Calu3 (cell line): ENCODE measurements at regions not wholly inside any gene's neighbourhood (a gene's known extent, or its start where the extent isn't known, plus 50 kb on each side); places are given as distances from the start of the nearest gene placed in this dataset.

ENCODE experiments used
- BruUV-seq: library from RNA; stranded (reverse); fragments of 400-500 nt; replicated peaks from 2 replicates; lab custom pipeline; 2021; lab: Mats Ljungman, UMichigan
- CTCF ChIA-PET: fragments of 300-600 bp; sonication (Branson Sonifier 250); formaldehyde crosslinking; loops from one replicate; lab custom pipeline; 2022; ENCODE audit warnings: antibody characterized with exemption; lab: Charles Lee
- DNase-seq: peaks from one replicate; pipeline ENCODE4 v3.0.0; 2022
- H3K27ac Mint-ChIP-seq: one replicate; pipeline ENCODE4 v1.8.0; 2022; ENCODE audit warnings: mixed read lengths; ENCODE audit not compliant: unreplicated experiment
- H3K27me3 Mint-ChIP-seq: one replicate; pipeline ENCODE4 v1.8.0; 2022; ENCODE audit warnings: mixed read lengths; ENCODE audit not compliant: unreplicated experiment
- H3K36me3 Mint-ChIP-seq: one replicate; pipeline ENCODE4 v1.8.0; 2022; ENCODE audit warnings: mild to moderate bottlenecking, moderate library complexity, mixed read lengths; ENCODE audit not compliant: insufficient read depth, unreplicated experiment
- H3K4me1 Mint-ChIP-seq: one replicate; pipeline ENCODE4 v1.8.0; 2022; ENCODE audit warnings: mild to moderate bottlenecking, low read depth, mixed read lengths; ENCODE audit not compliant: unreplicated experiment
- H3K4me3 Mint-ChIP-seq: one replicate; pipeline ENCODE4 v1.8.0; 2022; ENCODE audit warnings: mild to moderate bottlenecking, low read depth, moderate library complexity, mixed read lengths; ENCODE audit not compliant: unreplicated experiment
- H3K9me3 Mint-ChIP-seq: one replicate; pipeline ENCODE4 v1.8.0; 2022; ENCODE audit warnings: low read depth, mixed read lengths; ENCODE audit not compliant: unreplicated experiment
- intact Hi-C: fragments of 100-400 bp; cut with micrococcal nuclease; formaldehyde crosslinking; loops from one replicate; pipeline ENCODE4 v1.10.0; 2022; ENCODE audit not compliant: unreplicated experiment
- TF ChIP-seq, protein P1 (sequence below): fragments of 200-600 bp; IDR thresholded peaks from one replicate; pipeline ENCODE4 v1.8.0; 2022; ENCODE audit warnings: antibody characterized with exemption; ENCODE audit not compliant: unreplicated experiment

- TF ChIP-seq, protein P1, sequence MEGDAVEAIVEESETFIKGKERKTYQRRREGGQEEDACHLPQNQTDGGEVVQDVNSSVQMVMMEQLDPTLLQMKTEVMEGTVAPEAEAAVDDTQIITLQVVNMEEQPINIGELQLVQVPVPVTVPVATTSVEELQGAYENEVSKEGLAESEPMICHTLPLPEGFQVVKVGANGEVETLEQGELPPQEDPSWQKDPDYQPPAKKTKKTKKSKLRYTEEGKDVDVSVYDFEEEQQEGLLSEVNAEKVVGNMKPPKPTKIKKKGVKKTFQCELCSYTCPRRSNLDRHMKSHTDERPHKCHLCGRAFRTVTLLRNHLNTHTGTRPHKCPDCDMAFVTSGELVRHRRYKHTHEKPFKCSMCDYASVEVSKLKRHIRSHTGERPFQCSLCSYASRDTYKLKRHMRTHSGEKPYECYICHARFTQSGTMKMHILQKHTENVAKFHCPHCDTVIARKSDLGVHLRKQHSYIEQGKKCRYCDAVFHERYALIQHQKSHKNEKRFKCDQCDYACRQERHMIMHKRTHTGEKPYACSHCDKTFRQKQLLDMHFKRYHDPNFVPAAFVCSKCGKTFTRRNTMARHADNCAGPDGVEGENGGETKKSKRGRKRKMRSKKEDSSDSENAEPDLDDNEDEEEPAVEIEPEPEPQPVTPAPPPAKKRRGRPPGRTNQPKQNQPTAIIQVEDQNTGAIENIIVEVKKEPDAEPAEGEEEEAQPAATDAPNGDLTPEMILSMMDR, result no peak
- no TSS peak for BruUV-seq
- no peak overlapping the region for H3K4me3 Mint-ChIP-seq
- no peaks in the 10 kb centered on the region for H3K27me3 Mint-ChIP-seq
- peaks cover 3% of the 10 kb centered on the region for H3K4me1 Mint-ChIP-seq
- no peaks in the 10 kb centered on the region for H3K36me3 Mint-ChIP-seq
- H3K9me3 Mint-ChIP-seq, result no peaks in the 10 kb centered on the region
- no peak overlapping the region for H3K27ac Mint-ChIP-seq
- intact Hi-C loops, result no loop called here
- CTCF ChIA-PET, result no interaction called here
- no peak for DNase-seq
Measured at GRCh38 chrX:130555341-130555740, 153.6 kb downstream of the RBMX2 start.

DNA sequence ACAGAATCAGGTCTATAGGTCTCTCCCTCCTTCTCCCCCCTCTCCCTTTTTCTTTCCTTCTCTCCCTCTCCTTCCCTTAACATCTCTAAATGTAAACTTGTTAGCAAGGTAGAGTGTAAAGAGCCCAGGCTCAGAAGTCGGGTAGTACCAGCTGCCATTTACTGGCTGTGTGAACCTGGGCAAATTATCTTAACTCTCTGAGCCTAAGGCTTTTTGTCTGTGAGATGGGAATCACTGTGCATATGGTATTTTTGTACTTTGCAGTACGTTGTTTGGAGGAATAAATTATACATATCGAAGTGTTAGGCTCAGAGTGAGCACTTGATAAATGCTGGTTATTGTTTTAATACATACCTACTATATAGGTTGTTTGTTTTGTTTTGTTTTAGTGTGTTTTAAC is 154.0 kb downstream of the RBMX2 start:
- no peak overlapping the region for H3K27ac Mint-ChIP-seq
- H3K4me3 Mint-ChIP-seq, result no peak overlapping the region
- TF ChIP-seq, protein P1, result no peak
- H3K4me1 Mint-ChIP-seq, result peaks cover 7% of the 10 kb centered on the region
- intact Hi-C loops, result no loop called here
- H3K9me3 Mint-ChIP-seq, result no peaks in the 10 kb centered on the region
- H3K36me3 Mint-ChIP-seq, result no peaks in the 10 kb centered on the region
- no TSS peak for BruUV-seq
- H3K27me3 Mint-ChIP-seq, result no peaks in the 10 kb centered on the region
- CTCF ChIA-PET, result no interaction called here
- DNase-seq, result no peak

DNA sequence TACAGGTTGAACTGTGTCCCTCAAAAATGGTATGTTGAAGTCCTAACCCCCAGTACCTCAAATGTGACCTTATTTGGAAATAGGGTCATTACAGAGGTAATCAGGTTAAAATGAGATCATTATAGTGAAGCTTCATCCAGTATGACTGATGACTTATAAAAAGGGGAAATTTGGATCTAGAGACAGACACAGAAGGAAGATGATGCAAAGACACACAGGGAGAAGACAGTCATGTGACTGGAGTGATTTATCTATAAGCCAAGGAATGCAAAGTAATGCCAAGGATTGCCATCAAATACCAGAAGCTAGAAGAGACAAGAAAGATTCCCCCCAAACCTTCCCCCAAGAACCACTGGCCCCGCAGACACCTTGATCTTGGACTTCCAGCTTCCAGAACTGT is 155.2 kb downstream of the RBMX2 start:
- Mint-ChIP-seq H3K27me3 (no peaks in the 10 kb centered on the region), H3K27ac (no peak overlapping the region), H3K4me1 (peaks cover 18% of the 10 kb centered on the region), H3K9me3 (no peaks in the 10 kb centered on the region), H3K36me3 (no peaks in the 10 kb centered on the region), H3K4me3 (no peak overlapping the region)
- CTCF ChIA-PET, result no interaction called here
- BruUV-seq, result no TSS peak
- TF ChIP-seq, protein P1, result no peak
- no peak for DNase-seq
- intact Hi-C loops, result no loop called here

DNA sequence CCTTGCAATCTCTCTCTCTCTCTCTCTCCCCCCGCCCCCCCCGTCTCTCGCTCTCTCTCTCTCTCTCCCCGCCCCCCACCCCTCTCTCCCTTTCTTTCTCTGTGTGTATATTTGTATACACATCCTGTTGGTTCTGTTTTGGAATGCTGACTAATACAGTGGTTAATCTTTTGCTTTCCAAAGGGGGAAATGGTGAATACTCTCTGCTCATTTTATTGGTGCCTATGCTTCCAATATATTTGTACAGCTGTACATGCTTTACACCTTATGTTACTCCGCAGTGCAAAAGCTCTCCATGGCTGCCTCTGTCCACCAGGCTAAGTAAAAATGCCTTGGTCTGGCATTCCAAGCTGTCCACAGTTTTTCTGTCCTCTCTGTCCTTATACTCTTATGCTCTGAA is 158.8 kb downstream of the RBMX2 start:
- CTCF ChIA-PET, result interaction anchor here (0.9 to 2.7 kb wide), 3 partner anchors 11 to 167 kb away, joined by 3 to 11 read pairs (median 6); no protein-coding TSS in a partner anchor
- DNase-seq, result no peak
- Mint-ChIP-seq H3K36me3 (no peaks in the 10 kb centered on the region), H3K27ac (peak overlapping the region; percentile 80), H3K4me1 (peaks cover 54% of the 10 kb centered on the region), H3K9me3 (peaks cover 4% of the 10 kb centered on the region), H3K4me3 (peak overlapping the region; percentile 33), H3K27me3 (no peaks in the 10 kb centered on the region)
- TF ChIP-seq, protein P1, result no peak
- no TSS peak for BruUV-seq
- intact Hi-C loops, result no loop called here
